H1 (cell line): ENCODE measurements at regions not wholly inside any gene's neighbourhood (a gene's known extent, or its start where the extent isn't known, plus 50 kb on each side); places are given as distances from the start of the nearest gene placed in this dataset.

Experiments used
- BACH1 ChIP-seq: IDR thresholded peaks from 2 replicates; pipeline ENCODE4 v1.6.1; 2012; ENCODE audit warnings: low read length, improper control_type of control experiment
- CBX5 ChIP-seq: fragments of 300-800, 300-1000 bp; sonication (generic); IDR thresholded peaks from 2 replicates; pipeline ENCODE4 v1.7.1; 2016; ENCODE audit warnings: antibody characterized with exemption, low read length, low read depth
- CHD2 ChIP-seq: IDR thresholded peaks from 2 replicates; pipeline ENCODE4 v1.6.1; 2012; ENCODE audit warnings: low read length, improper control_type of control experiment
- CREB1 ChIP-seq: IDR thresholded peaks from 2 replicates; pipeline ENCODE4 v1.6.1; 2012; ENCODE audit warnings: inconsistent platforms
- KDM1A ChIP-seq: fragments of 200-600, 300-600 bp; sonication (generic); IDR thresholded peaks from 2 replicates; pipeline ENCODE4 v1.7.1; 2016; ENCODE audit warnings: mild to moderate bottlenecking, low read length, borderline replicate concordance
- MAFK ChIP-seq: IDR thresholded peaks from 2 replicates; pipeline ENCODE4 v1.6.1; 2012; ENCODE audit warnings: low read depth, mild to moderate bottlenecking, improper control_type of control experiment, low read length
- RBBP5 ChIP-seq: IDR thresholded peaks from 2 replicates; pipeline ENCODE4 v1.7.1; 2012; ENCODE audit warnings: low read depth, mild to moderate bottlenecking, inconsistent platforms, low read length, moderate library complexity, borderline replicate concordance
- SAP30 ChIP-seq: fragments of 300-600 bp; sonication (generic); IDR thresholded peaks from 2 replicates; pipeline ENCODE4 v1.7.1; 2012; ENCODE audit warnings: low read length, moderate library complexity, mild to moderate bottlenecking, inconsistent platforms; ENCODE audit not compliant: insufficient read depth, insufficient replicate concordance
- SP4 ChIP-seq: IDR thresholded peaks from 2 replicates; pipeline ENCODE4 v1.6.1; 2012; ENCODE audit warnings: low read length, inconsistent platforms
- TCF12 ChIP-seq: IDR thresholded peaks from 2 replicates; pipeline ENCODE4 v1.6.1; 2011; ENCODE audit warnings: low read depth, mild to moderate bottlenecking, low read length
- YY1 ChIP-seq: IDR thresholded peaks from 2 replicates; pipeline ENCODE4 v1.6.1; 2011; ENCODE audit warnings: low read depth, mild to moderate bottlenecking, low read length
- TF ChIP-seq, protein P1 (sequence below): fragments of 300-600 bp; sonication (generic); IDR thresholded peaks from 2 replicates; pipeline ENCODE4 v1.7.1; 2012; ENCODE audit warnings: low read length, moderate library complexity, mild to moderate bottlenecking, inconsistent platforms; ENCODE audit not compliant: insufficient replicate concordance
- TF ChIP-seq, protein P2 (sequence below): IDR thresholded peaks from 2 replicates; pipeline ENCODE4 v1.6.1; 2011; ENCODE audit warnings: low read length, improper control_type of control experiment

DNA sequence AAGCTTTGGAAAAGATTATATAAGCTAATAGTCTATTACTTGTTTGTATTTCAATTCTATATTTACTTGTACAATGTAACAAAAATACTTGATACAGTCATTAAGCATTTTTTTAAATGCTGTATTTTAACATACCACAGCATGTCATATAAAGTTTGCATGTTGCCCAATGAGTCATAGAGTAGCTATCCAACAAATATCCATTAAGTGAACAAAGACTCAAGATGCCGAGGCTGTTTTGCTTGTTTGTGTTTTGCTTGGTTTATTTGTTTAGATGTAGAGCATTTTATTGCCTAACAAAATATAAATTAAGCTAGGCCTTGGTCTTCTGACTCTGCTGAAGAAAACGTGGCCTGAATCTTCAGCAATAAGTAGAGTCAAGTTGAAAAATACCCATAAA, 1584.3 kb upstream of the NUDT12 start (continued):
- TF ChIP-seq, protein P1, sequence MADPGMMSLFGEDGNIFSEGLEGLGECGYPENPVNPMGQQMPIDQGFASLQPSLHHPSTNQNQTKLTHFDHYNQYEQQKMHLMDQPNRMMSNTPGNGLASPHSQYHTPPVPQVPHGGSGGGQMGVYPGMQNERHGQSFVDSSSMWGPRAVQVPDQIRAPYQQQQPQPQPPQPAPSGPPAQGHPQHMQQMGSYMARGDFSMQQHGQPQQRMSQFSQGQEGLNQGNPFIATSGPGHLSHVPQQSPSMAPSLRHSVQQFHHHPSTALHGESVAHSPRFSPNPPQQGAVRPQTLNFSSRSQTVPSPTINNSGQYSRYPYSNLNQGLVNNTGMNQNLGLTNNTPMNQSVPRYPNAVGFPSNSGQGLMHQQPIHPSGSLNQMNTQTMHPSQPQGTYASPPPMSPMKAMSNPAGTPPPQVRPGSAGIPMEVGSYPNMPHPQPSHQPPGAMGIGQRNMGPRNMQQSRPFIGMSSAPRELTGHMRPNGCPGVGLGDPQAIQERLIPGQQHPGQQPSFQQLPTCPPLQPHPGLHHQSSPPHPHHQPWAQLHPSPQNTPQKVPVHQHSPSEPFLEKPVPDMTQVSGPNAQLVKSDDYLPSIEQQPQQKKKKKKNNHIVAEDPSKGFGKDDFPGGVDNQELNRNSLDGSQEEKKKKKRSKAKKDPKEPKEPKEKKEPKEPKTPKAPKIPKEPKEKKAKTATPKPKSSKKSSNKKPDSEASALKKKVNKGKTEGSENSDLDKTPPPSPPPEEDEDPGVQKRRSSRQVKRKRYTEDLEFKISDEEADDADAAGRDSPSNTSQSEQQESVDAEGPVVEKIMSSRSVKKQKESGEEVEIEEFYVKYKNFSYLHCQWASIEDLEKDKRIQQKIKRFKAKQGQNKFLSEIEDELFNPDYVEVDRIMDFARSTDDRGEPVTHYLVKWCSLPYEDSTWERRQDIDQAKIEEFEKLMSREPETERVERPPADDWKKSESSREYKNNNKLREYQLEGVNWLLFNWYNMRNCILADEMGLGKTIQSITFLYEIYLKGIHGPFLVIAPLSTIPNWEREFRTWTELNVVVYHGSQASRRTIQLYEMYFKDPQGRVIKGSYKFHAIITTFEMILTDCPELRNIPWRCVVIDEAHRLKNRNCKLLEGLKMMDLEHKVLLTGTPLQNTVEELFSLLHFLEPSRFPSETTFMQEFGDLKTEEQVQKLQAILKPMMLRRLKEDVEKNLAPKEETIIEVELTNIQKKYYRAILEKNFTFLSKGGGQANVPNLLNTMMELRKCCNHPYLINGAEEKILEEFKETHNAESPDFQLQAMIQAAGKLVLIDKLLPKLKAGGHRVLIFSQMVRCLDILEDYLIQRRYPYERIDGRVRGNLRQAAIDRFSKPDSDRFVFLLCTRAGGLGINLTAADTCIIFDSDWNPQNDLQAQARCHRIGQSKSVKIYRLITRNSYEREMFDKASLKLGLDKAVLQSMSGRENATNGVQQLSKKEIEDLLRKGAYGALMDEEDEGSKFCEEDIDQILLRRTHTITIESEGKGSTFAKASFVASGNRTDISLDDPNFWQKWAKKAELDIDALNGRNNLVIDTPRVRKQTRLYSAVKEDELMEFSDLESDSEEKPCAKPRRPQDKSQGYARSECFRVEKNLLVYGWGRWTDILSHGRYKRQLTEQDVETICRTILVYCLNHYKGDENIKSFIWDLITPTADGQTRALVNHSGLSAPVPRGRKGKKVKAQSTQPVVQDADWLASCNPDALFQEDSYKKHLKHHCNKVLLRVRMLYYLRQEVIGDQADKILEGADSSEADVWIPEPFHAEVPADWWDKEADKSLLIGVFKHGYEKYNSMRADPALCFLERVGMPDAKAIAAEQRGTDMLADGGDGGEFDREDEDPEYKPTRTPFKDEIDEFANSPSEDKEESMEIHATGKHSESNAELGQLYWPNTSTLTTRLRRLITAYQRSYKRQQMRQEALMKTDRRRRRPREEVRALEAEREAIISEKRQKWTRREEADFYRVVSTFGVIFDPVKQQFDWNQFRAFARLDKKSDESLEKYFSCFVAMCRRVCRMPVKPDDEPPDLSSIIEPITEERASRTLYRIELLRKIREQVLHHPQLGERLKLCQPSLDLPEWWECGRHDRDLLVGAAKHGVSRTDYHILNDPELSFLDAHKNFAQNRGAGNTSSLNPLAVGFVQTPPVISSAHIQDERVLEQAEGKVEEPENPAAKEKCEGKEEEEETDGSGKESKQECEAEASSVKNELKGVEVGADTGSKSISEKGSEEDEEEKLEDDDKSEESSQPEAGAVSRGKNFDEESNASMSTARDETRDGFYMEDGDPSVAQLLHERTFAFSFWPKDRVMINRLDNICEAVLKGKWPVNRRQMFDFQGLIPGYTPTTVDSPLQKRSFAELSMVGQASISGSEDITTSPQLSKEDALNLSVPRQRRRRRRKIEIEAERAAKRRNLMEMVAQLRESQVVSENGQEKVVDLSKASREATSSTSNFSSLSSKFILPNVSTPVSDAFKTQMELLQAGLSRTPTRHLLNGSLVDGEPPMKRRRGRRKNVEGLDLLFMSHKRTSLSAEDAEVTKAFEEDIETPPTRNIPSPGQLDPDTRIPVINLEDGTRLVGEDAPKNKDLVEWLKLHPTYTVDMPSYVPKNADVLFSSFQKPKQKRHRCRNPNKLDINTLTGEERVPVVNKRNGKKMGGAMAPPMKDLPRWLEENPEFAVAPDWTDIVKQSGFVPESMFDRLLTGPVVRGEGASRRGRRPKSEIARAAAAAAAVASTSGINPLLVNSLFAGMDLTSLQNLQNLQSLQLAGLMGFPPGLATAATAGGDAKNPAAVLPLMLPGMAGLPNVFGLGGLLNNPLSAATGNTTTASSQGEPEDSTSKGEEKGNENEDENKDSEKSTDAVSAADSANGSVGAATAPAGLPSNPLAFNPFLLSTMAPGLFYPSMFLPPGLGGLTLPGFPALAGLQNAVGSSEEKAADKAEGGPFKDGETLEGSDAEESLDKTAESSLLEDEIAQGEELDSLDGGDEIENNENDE = no peak
- TF ChIP-seq TCF12 = no peak
- no peak for TF ChIP-seq YY1
- no peak for TF ChIP-seq CBX5
- no peak for TF ChIP-seq BACH1
- no peak for TF ChIP-seq SP4
- TF ChIP-seq RBBP5 = no peak
- no peak for TF ChIP-seq CHD2
- no peak for TF ChIP-seq KDM1A
- TF ChIP-seq MAFK = no peak
- TF ChIP-seq, protein P2, sequence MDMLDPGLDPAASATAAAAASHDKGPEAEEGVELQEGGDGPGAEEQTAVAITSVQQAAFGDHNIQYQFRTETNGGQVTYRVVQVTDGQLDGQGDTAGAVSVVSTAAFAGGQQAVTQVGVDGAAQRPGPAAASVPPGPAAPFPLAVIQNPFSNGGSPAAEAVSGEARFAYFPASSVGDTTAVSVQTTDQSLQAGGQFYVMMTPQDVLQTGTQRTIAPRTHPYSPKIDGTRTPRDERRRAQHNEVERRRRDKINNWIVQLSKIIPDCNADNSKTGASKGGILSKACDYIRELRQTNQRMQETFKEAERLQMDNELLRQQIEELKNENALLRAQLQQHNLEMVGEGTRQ = no peak
- TF ChIP-seq CREB1 = no peak
- TF ChIP-seq SAP30 = no peak
